Fibroblast of lung (primary cell): ENCODE measurements at regions not wholly inside any gene's neighbourhood (a gene's known extent, or its start where the extent isn't known, plus 50 kb on each side); places are given as distances from the start of the nearest gene placed in this dataset.

Experiments
- DNase-seq, 2 donors: peaks; one replicate each; pipeline versions ENCODE4 v3.0.0 to v3.0.0-alpha.2; 2010; ENCODE audit warnings: low read depth in 2 of 2
- H2AFZ ChIP-seq: 2 replicates; pipeline ENCODE4 v1.5.1; 2012; ENCODE audit warnings: low read length, control low read depth, inconsistent platforms
- H3K27ac ChIP-seq: 2 replicates; pipeline ENCODE4 v1.5.1; 2011; ENCODE audit warnings: low read length, control low read depth; ENCODE audit not compliant: insufficient read depth
- H3K27me3 ChIP-seq: 2 replicates; pipeline ENCODE4 v1.5.1; 2011; ENCODE audit warnings: mild to moderate bottlenecking, low read length; ENCODE audit not compliant: control insufficient read depth, insufficient read depth
- H3K36me3 ChIP-seq: 2 replicates; pipeline ENCODE4 v1.5.1; 2011; ENCODE audit warnings: low read length; ENCODE audit not compliant: control insufficient read depth, insufficient read depth
- H3K4me1 ChIP-seq: 2 replicates; pipeline ENCODE4 v1.5.1; 2011; ENCODE audit warnings: low read length; ENCODE audit not compliant: control insufficient read depth, insufficient read depth; ENCODE audit errors: extremely low read depth
- H3K4me2 ChIP-seq: 2 replicates; pipeline ENCODE4 v1.5.1; 2011; ENCODE audit warnings: low read length, control low read depth; ENCODE audit not compliant: insufficient read depth; ENCODE audit errors: extremely low read depth
- H3K4me3 ChIP-seq, 4 experiments: fragments of 200-600 bp in 1 of 4; sonication (generic) in 1 of 4; replicated peaks in 1 of 4; 2 replicates each; pipeline ENCODE4 v1.5.1; 2011 to 2016; ENCODE audit warnings: low read length in 4 of 4, low read depth in 3 of 4, mild to moderate bottlenecking in 3 of 4, control low read depth in 2 of 4, inconsistent platforms in 1 of 4, mixed read lengths in 1 of 4; ENCODE audit not compliant: insufficient read depth in 1 of 4; ENCODE audit errors: control extremely low read depth in 1 of 4
- H3K79me2 ChIP-seq: 2 replicates; pipeline ENCODE4 v1.5.1; 2012; ENCODE audit warnings: mild to moderate bottlenecking, low read length, inconsistent platforms; ENCODE audit not compliant: control insufficient read depth, insufficient read depth
- H3K9ac ChIP-seq: 2 replicates; pipeline ENCODE4 v1.5.1; 2011; ENCODE audit warnings: mild to moderate bottlenecking, low read length, control low read depth; ENCODE audit not compliant: insufficient read depth
- H3K9me3 ChIP-seq: 2 replicates; pipeline ENCODE4 v1.5.1; 2012; ENCODE audit warnings: low read depth, low read length; ENCODE audit not compliant: control insufficient read depth, insufficient read depth
- H4K20me1 ChIP-seq: 2 replicates; pipeline ENCODE4 v1.5.1; 2011; ENCODE audit warnings: low read length; ENCODE audit not compliant: control insufficient read depth, insufficient read depth; ENCODE audit errors: extremely low read depth
- CTCF ChIP-seq, 2 donors: IDR thresholded peaks in 1 of 2; conservative IDR thresholded peaks in 1 of 2; 1 replicate in 1 of 2; 2 replicates in 1 of 2; pipeline ENCODE4 v1.5.1; 2011 to 2012; ENCODE audit warnings: low read length in 2 of 2, control low read depth in 1 of 2, inconsistent platforms in 1 of 2, low read depth in 1 of 2, mild to moderate bottlenecking in 1 of 2
- EZH2 ChIP-seq: IDR thresholded peaks from 2 replicates; pipeline ENCODE4 v1.5.1; 2012; ENCODE audit warnings: low read length, control low read depth, mild to moderate bottlenecking; ENCODE audit errors: missing control alignments

GRCh38 chr7:31284106-31284505 lies 56.4 kb downstream of the NEUROD6 start:
- no peak overlapping the region for H2AFZ ChIP-seq
- H3K27ac ChIP-seq, result no peak overlapping the region
- H3K36me3 ChIP-seq, result no peaks in the 10 kb centered on the region
- H3K4me2 ChIP-seq, result no peak overlapping the region
- H3K79me2 ChIP-seq, result no peaks in the 10 kb centered on the region
- no peak overlapping the region for H3K9ac ChIP-seq
- H3K4me1 ChIP-seq, result no peaks in the 10 kb centered on the region
- H3K4me3 ChIP-seq, result no peak overlapping the region
- no peaks in the 10 kb centered on the region for H3K27me3 ChIP-seq
- TF ChIP-seq EZH2 (no peak), CTCF (conservative IDR thresholded peaks at IDR 0.05 in 1 of 2, IDR thresholded peaks at IDR 0.05 in 1 of 2; ENCODE audit: low read depth in 1 of 2, low read length in 2 of 2) (no peak)
- DNase-seq, result no peak
- no peaks in the 10 kb centered on the region for H4K20me1 ChIP-seq
- H3K9me3 ChIP-seq, result no peaks in the 10 kb centered on the region

GRCh38 chr7:31271641-31272405 lies 68.7 kb downstream of the NEUROD6 start:
- H3K36me3 ChIP-seq, result no peaks in the 10 kb centered on the region
- no peaks in the 10 kb centered on the region for H4K20me1 ChIP-seq
- no peak overlapping the region for H2AFZ ChIP-seq
- no peak overlapping the region for H3K4me2 ChIP-seq
- no peak for DNase-seq
- H3K4me1 ChIP-seq, result no peaks in the 10 kb centered on the region
- H3K4me3 ChIP-seq, result no peak overlapping the region
- no peaks in the 10 kb centered on the region for H3K79me2 ChIP-seq
- TF ChIP-seq EZH2 (no peak), CTCF (conservative IDR thresholded peaks at IDR 0.05 in 1 of 2, IDR thresholded peaks at IDR 0.05 in 1 of 2; ENCODE audit: low read depth in 1 of 2, low read length in 2 of 2) (no peak)
- H3K9me3 ChIP-seq, result no peaks in the 10 kb centered on the region
- H3K27me3 ChIP-seq, result no peaks in the 10 kb centered on the region
- no peak overlapping the region for H3K9ac ChIP-seq
- no peak overlapping the region for H3K27ac ChIP-seq

- no peaks in the 10 kb centered on the region for H3K9me3 ChIP-seq
- no peaks in the 10 kb centered on the region for H3K79me2 ChIP-seq
- no peak overlapping the region for H3K4me2 ChIP-seq
- H3K9ac ChIP-seq, result no peak overlapping the region
- no peak for DNase-seq
- no peaks in the 10 kb centered on the region for H3K4me1 ChIP-seq
- no peak overlapping the region for H2AFZ ChIP-seq
- no peak for TF ChIP-seq EZH2
- TF ChIP-seq CTCF (conservative IDR thresholded peaks at IDR 0.05 in 1 of 2, IDR thresholded peaks at IDR 0.05 in 1 of 2; ENCODE audit: low read depth in 1 of 2, low read length in 2 of 2), result no peak
- no peaks in the 10 kb centered on the region for H4K20me1 ChIP-seq
- no peak overlapping the region for H3K27ac ChIP-seq
- no peak overlapping the region for H3K4me3 ChIP-seq
- H3K36me3 ChIP-seq, result no peaks in the 10 kb centered on the region
- H3K27me3 ChIP-seq, result no peaks in the 10 kb centered on the region
Measured at GRCh38 chr7:31267486-31267885, 73.0 kb downstream of the NEUROD6 start.
